Keratinocyte (primary cell): ENCODE measurements at regions not wholly inside any gene's neighbourhood (a gene's known extent, or its start where the extent isn't known, plus 50 kb on each side); places are given as distances from the start of the nearest gene placed in this dataset.

Experiments used
- DNase-seq: peaks from one replicate; pipeline ENCODE4 v3.0.0-alpha.2; 2011; ENCODE audit warnings: low read depth, missing footprints, low spot score
- FAIRE-seq: peaks from 2 replicates; lab custom pipeline; 2011; peaks lifted over from hg19 to GRCh38; lab: Jason Lieb, UNC
- H2AFZ ChIP-seq: 2 replicates; pipeline ENCODE4 v1.6.0; 2012; ENCODE audit warnings: low read length, control low read depth, inconsistent platforms; ENCODE audit not compliant: control insufficient read depth
- H3K27ac ChIP-seq: 2 replicates; pipeline ENCODE4 v1.5.1; 2011; ENCODE audit warnings: low read length; ENCODE audit not compliant: control insufficient read depth, insufficient read depth
- H3K27me3 ChIP-seq: 3 replicates; pipeline ENCODE4 v1.6.0; 2011; ENCODE audit warnings: low read length; ENCODE audit not compliant: control insufficient read depth, insufficient read depth; ENCODE audit errors: extremely low read depth
- H3K36me3 ChIP-seq, 2 experiments: 2 replicates in 1 of 2; 3 replicates in 1 of 2; pipeline ENCODE4 v1.5.1; 2011; ENCODE audit warnings: low read length in 2 of 2, mild to moderate bottlenecking in 1 of 2; ENCODE audit not compliant: control insufficient read depth in 2 of 2, insufficient read depth in 2 of 2; ENCODE audit errors: extremely low read depth in 1 of 2
- H3K4me1 ChIP-seq: 3 replicates; pipeline ENCODE4 v1.5.1; 2011; ENCODE audit warnings: low read length; ENCODE audit not compliant: control insufficient read depth, insufficient read depth; ENCODE audit errors: extremely low read depth
- H3K4me2 ChIP-seq: 3 replicates; pipeline ENCODE4 v1.6.0; 2011; ENCODE audit warnings: low read depth, low read length; ENCODE audit not compliant: control insufficient read depth, insufficient read depth; ENCODE audit errors: extremely low read depth
- H3K4me3 ChIP-seq, 3 experiments: fragments of 200-600 bp in 1 of 3; sonication (generic) in 1 of 3; 2 replicates in 2 of 3; 3 replicates in 1 of 3; pipeline ENCODE4 v1.5.1; 2011 to 2016; ENCODE audit warnings: low read length in 3 of 3, mild to moderate bottlenecking in 3 of 3, control low read depth in 2 of 3, inconsistent platforms in 1 of 3, low read depth in 1 of 3, mixed read lengths in 1 of 3, mixed run types in 1 of 3, moderate library complexity in 1 of 3; ENCODE audit not compliant: control insufficient read depth in 2 of 3, insufficient read depth in 2 of 3; ENCODE audit errors: extremely low read depth in 1 of 3
- H3K79me2 ChIP-seq: 2 replicates; pipeline ENCODE4 v1.6.0; 2012; ENCODE audit warnings: low read length; ENCODE audit not compliant: control insufficient read depth, insufficient read depth
- H3K9ac ChIP-seq: 3 replicates; pipeline ENCODE4 v1.6.0; 2011; ENCODE audit warnings: low read length; ENCODE audit not compliant: control insufficient read depth, insufficient read depth; ENCODE audit errors: extremely low read depth
- H3K9me1 ChIP-seq: 3 replicates; pipeline ENCODE4 v1.6.0; 2011; ENCODE audit warnings: low read length; ENCODE audit not compliant: control insufficient read depth, insufficient read depth; ENCODE audit errors: extremely low read depth
- H3K9me3 ChIP-seq: 2 replicates; pipeline ENCODE4 v1.5.1; 2012; ENCODE audit warnings: low read depth, low read length; ENCODE audit not compliant: control insufficient read depth
- H4K20me1 ChIP-seq: 3 replicates; pipeline ENCODE4 v1.6.0; 2011; ENCODE audit warnings: low read length; ENCODE audit not compliant: control insufficient read depth, insufficient read depth; ENCODE audit errors: extremely low read depth
- CTCF ChIP-seq, 3 experiments: IDR thresholded peaks in 1 of 3; conservative IDR thresholded peaks in 1 of 3; optimal IDR thresholded peaks in 1 of 3; 2 replicates in 2 of 3; 3 replicates in 1 of 3; pipeline versions ENCODE3 to v1.5.1; 2011; ENCODE audit warnings: low read length in 3 of 3, mild to moderate bottlenecking in 3 of 3, moderate library complexity in 2 of 3, control low read depth in 1 of 3, inconsistent platforms in 1 of 3; ENCODE audit not compliant: insufficient read depth in 2 of 3; ENCODE audit errors: extremely low read depth in 1 of 3
- EZH2 ChIP-seq: IDR thresholded peaks from one replicate; pipeline ENCODE4 v1.6.1; 2012; ENCODE audit warnings: inconsistent platforms, mild to moderate bottlenecking, low read length, moderate library complexity
- dilution Hi-C: fragments of 300-500 bp; cut with MboI; formaldehyde crosslinking; loops from one replicate; pipeline ENCODE4 v1.7.0; 2020; ENCODE audit warnings: low sequenced_read_pairs; ENCODE audit not compliant: extremely low pct_ligation_motif_present

GRCh38 chr3:115359536-115359935 is 212.4 kb upstream of the ZBTB20 start:
- Histone ChIP-seq H3K4me3 (no peak overlapping the region), H3K27me3 (no peaks in the 10 kb centered on the region), H3K79me2 (no peaks in the 10 kb centered on the region), H3K4me1 (no peaks in the 10 kb centered on the region), H3K36me3 (no peaks in the 10 kb centered on the region), H3K9me1 (no peaks in the 10 kb centered on the region), H2AFZ (no peak overlapping the region), H4K20me1 (no peaks in the 10 kb centered on the region), H3K9me3 (no peaks in the 10 kb centered on the region), H3K27ac (no peak overlapping the region), H3K9ac (no peak overlapping the region), H3K4me2 (no peak overlapping the region)
- DNase-seq: no peak
- no peak for FAIRE-seq
- no peak for TF ChIP-seq CTCF (optimal IDR thresholded peaks at IDR 0.05 in 1 of 3, IDR thresholded peaks at IDR 0.05 in 1 of 3, conservative IDR thresholded peaks at IDR 0.05 in 1 of 3; ENCODE audit: extremely low read depth in 1 of 3, insufficient read depth in 2 of 3, low read length in 3 of 3)
- TF ChIP-seq EZH2: no peak
- dilution Hi-C loops: no loop called here

- H3K9me3 ChIP-seq: no peaks in the 10 kb centered on the region
- H3K4me2 ChIP-seq: no peak overlapping the region
- H3K79me2 ChIP-seq: no peaks in the 10 kb centered on the region
- DNase-seq: no peak
- H3K27me3 ChIP-seq: no peaks in the 10 kb centered on the region
- dilution Hi-C loops: no loop called here
- H3K9me1 ChIP-seq: no peaks in the 10 kb centered on the region
- no peaks in the 10 kb centered on the region for H3K4me1 ChIP-seq
- no peak overlapping the region for H3K9ac ChIP-seq
- no peak overlapping the region for H3K4me3 ChIP-seq
- H4K20me1 ChIP-seq: no peaks in the 10 kb centered on the region
- H3K36me3 ChIP-seq: no peaks in the 10 kb centered on the region
- FAIRE-seq: no peak
- TF ChIP-seq EZH2 (no peak), CTCF (optimal IDR thresholded peaks at IDR 0.05 in 1 of 3, IDR thresholded peaks at IDR 0.05 in 1 of 3, conservative IDR thresholded peaks at IDR 0.05 in 1 of 3; ENCODE audit: extremely low read depth in 1 of 3, insufficient read depth in 2 of 3, low read length in 3 of 3) (no peak)
- H3K27ac ChIP-seq: no peak overlapping the region
- no peak overlapping the region for H2AFZ ChIP-seq
Measured at GRCh38 chr3:115361806-115362205, 214.7 kb upstream of the ZBTB20 start.
